ENCODE measurements at regions not wholly inside any gene's neighbourhood (a gene's known extent, or its start where the extent isn't known, plus 50 kb on each side); places are given as distances from the start of the nearest gene placed in this dataset.

DNA sequence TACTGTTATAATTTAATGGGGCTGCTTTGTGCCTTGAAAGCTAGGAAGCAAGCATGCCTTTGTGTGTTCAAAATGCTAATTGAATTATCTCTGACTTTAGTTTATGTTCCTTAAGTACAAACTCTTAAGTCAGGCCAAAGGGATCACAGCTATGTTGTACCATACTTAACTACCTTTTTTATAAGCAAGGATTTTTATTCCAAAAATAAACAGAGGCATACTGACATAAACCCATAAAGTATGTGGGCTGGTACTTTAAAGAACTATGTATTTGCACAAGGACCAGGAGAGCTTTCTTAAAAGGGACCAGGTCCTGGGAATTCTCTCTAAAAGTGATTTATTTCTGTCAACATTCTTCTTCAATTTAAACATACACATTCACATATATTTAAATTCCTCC, 57.8 kb upstream of the HCCS start:
- H2BK20ac ChIP-seq (ENCODE audit: low read depth, low read length): no peak overlapping the region
- H3K4me2 ChIP-seq (ENCODE audit: low read depth, low read length): no peak overlapping the region
- H3K27me3 ChIP-seq (ENCODE audit: control insufficient read depth, insufficient read depth, low read length): no peaks in the 10 kb centered on the region
- H4K20me1 ChIP-seq (ENCODE audit: insufficient read depth, low read length): no peaks in the 10 kb centered on the region
- no peaks in the 10 kb centered on the region for H3K9me1 ChIP-seq (ENCODE audit: insufficient read depth, low read length)
- H2AFZ ChIP-seq (replicated peaks; ENCODE audit: low read length, poor library complexity): no peak overlapping the region
- TF ChIP-seq MAZ (IDR thresholded peaks at IDR 0.05; ENCODE audit: borderline replicate concordance, low read depth, low read length) (no peak), SMC3 (IDR thresholded peaks at IDR 0.05; ENCODE audit: low read depth, low read length) (no peak), FOS (IDR thresholded peaks at IDR 0.05; ENCODE audit: low read depth, low read length) (no peak), RCOR1 (IDR thresholded peaks at IDR 0.05; ENCODE audit: insufficient replicate concordance, low read length) (no peak), MAFK (IDR thresholded peaks at IDR 0.05; ENCODE audit: low read depth, low read length) (no peak), NFE2L2 (IDR thresholded peaks at IDR 0.05; ENCODE audit: low read depth, low read length) (no peak), POLR2A (IDR thresholded peaks at IDR 0.05; ENCODE audit: low read depth, low read length) (no peak), CTCF (conservative IDR thresholded peaks at IDR 0.05; ENCODE audit: low read depth, low read length) (no peak), MXI1 (IDR thresholded peaks at IDR 0.05; ENCODE audit: borderline replicate concordance, low read depth, low read length) (no peak), CEBPB (IDR thresholded peaks at IDR 0.05; ENCODE audit: low read depth, low read length) (no peak), RFX5 (IDR thresholded peaks at IDR 0.05; ENCODE audit: low read depth, low read length) (no peak), BHLHE40 (IDR thresholded peaks at IDR 0.05; ENCODE audit: low read depth, low read length) (no peak), RAD21 (IDR thresholded peaks at IDR 0.05; ENCODE audit: low read length) (no peak), CHD1 (IDR thresholded peaks at IDR 0.05; ENCODE audit: low read depth, low read length) (no peak)
- TF ChIP-seq, protein P1, sequence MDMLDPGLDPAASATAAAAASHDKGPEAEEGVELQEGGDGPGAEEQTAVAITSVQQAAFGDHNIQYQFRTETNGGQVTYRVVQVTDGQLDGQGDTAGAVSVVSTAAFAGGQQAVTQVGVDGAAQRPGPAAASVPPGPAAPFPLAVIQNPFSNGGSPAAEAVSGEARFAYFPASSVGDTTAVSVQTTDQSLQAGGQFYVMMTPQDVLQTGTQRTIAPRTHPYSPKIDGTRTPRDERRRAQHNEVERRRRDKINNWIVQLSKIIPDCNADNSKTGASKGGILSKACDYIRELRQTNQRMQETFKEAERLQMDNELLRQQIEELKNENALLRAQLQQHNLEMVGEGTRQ (IDR thresholded peaks at IDR 0.05; ENCODE audit: low read depth, low read length): no peak
- TF ChIP-seq, protein P2, sequence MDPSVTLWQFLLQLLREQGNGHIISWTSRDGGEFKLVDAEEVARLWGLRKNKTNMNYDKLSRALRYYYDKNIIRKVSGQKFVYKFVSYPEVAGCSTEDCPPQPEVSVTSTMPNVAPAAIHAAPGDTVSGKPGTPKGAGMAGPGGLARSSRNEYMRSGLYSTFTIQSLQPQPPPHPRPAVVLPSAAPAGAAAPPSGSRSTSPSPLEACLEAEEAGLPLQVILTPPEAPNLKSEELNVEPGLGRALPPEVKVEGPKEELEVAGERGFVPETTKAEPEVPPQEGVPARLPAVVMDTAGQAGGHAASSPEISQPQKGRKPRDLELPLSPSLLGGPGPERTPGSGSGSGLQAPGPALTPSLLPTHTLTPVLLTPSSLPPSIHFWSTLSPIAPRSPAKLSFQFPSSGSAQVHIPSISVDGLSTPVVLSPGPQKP (IDR thresholded peaks at IDR 0.05; ENCODE audit: borderline replicate concordance, low read depth, low read length): no peak
- H3K9me3 ChIP-seq (ENCODE audit: control insufficient read depth, insufficient read depth, low read length): peaks cover 4% of the 10 kb centered on the region; the same call in 1 of the 2 replicates
- H3K79me1 ChIP-seq (ENCODE audit: low read depth in 1 of 2, low read length in 2 of 2): no peaks in the 10 kb centered on the region
- no peak overlapping the region for H2AK5ac ChIP-seq (ENCODE audit: low read depth, low read length)
- H3K4ac ChIP-seq (ENCODE audit: low read depth, low read length): no peak overlapping the region
- no peak overlapping the region for H3K14ac ChIP-seq (replicated peaks; ENCODE audit: low read depth, low read length)
- H2BK120ac ChIP-seq (ENCODE audit: low read depth, low read length): 0 out of 2 replicates have a peak overlapping the region, but pooled peaks have one; percentile 27
- H3K36me3 ChIP-seq (ENCODE audit: control insufficient read depth, insufficient read depth, low read length): no peaks in the 10 kb centered on the region
- peaks cover 5% of the 10 kb centered on the region for H3K4me1 ChIP-seq (ENCODE audit: control insufficient read depth, insufficient read depth, low read length)
- H3K27ac ChIP-seq (ENCODE audit: insufficient read depth, low read length): no peak overlapping the region
- H4K91ac ChIP-seq (ENCODE audit: insufficient read depth, low read depth, low read length): no peak overlapping the region
- no peak overlapping the region for H2AK9ac ChIP-seq (replicated peaks; ENCODE audit: low read depth, low read length, poor library complexity)
- intact Hi-C loops (cut with micrococcal nuclease) (no loop called here), in situ Hi-C loops (cut with MboI; ENCODE audit: low sequenced_read_pairs) (no loop called here), dilution Hi-C loops (cut with HindIII; ENCODE audit: low sequenced_read_pairs, unreplicated experiment) (no loop called here)
- no peak overlapping the region for H4K8ac ChIP-seq (ENCODE audit: low read depth in 2 of 2, low read length in 2 of 2)
- ATAC-seq (ENCODE audit: low read depth): peak; percentile 87
- peak; percentile 23 for DNase-seq
- no peak overlapping the region for H3K18ac ChIP-seq (ENCODE audit: low read depth, low read length)
- H2BK15ac ChIP-seq (ENCODE audit: low read depth, low read length): no peak overlapping the region
- CTCF ChIA-PET: no interaction called here
- H2BK5ac ChIP-seq (ENCODE audit: low read depth, low read length, poor library complexity, severe bottlenecking): no peak overlapping the region
- POLR2A ChIA-PET (ENCODE audit: unreplicated experiment): no interaction called here
- BruUV-seq (replicated peaks): no TSS peak
- H3K23ac ChIP-seq (ENCODE audit: low read depth, low read length): no peak overlapping the region
- H3K4me3 ChIP-seq (ENCODE audit: insufficient read depth, low read depth, low read length): no peak overlapping the region
- H4K5ac ChIP-seq (ENCODE audit: low read depth, low read length): no peak overlapping the region
- H3K56ac ChIP-seq (ENCODE audit: extremely low read depth, insufficient read depth, low read length): no peak overlapping the region
- H3K9ac ChIP-seq (ENCODE audit: low read depth, low read length): no peak overlapping the region
